RCC 7860 (cell line): ENCODE measurements at regions not wholly inside any gene's neighbourhood (a gene's known extent, or its start where the extent isn't known, plus 50 kb on each side); places are given as distances from the start of the nearest gene placed in this dataset.

Experiments
- DNase-seq: peaks from one replicate; pipeline ENCODE4 v3.0.0-alpha.2; 2015; ENCODE audit warnings: low spot score
- FAIRE-seq: peaks from 2 replicates; lab custom pipeline; 2012; peaks lifted over from hg19 to GRCh38; lab: Jason Lieb, UNC

DNA sequence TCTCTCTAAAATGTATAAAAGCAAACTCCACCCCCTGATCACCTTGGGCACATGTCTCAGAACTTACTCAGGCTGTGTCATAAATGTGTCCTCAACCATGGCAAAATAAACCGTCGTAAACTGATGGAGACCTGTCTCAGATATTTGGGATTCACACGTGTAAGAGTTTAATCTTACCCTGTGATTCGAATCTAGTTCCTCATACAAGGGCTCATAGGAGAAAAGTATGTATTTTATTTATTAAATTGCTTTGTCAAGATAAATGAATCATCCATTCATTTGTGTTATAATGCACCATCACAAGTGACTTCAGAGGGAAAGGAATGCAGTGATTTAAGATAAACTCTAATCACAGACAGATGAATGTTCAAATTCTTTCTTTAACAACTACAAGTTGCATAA, 712.5 kb upstream of the LRATD1 start:
- no peak for DNase-seq
- FAIRE-seq, result no peak

DNA sequence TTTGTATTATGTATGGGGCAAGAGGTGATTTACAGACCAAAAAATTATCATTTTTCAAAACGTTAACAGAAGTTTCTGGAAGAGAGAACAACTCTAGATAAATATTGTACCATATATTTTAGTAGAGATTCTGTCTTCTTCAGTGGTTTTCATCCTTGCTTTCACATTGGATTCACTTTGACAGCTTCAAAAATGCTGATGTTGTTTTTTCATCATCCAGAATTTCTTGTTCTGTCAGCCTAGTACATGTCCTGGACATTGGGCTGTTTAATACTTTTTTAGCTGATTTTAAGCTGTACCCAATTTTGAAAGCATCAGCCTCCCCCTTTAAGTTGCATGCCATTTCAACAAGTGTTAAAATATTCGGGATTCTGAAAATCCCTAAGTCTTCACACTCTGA, 711.3 kb upstream of the LRATD1 start:
- no peak for FAIRE-seq

DNA sequence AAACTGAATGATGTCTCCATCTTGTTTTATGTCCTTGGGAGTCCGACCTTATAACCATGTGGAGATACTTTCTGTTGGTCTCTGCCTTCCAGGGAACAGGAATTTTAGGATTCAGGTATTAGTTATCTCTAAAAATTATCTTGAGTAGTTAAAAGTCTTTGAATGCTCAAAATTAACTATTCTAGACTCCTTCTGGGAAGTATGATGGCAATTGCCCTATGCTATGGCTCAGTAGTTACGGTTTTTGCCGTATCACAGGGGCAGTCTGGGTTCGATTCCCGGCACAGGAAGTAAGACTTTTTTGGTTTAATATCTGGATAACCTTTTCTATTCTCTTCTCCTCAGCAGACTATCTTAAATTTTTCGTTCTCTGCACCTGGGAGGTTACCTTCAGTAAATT, 708.7 kb upstream of the LRATD1 start:
- FAIRE-seq (no peak), DNase-seq (no peak)

More for the DNA sequence above, 711.3 kb upstream of the LRATD1 start:
- no peak for DNase-seq

DNA sequence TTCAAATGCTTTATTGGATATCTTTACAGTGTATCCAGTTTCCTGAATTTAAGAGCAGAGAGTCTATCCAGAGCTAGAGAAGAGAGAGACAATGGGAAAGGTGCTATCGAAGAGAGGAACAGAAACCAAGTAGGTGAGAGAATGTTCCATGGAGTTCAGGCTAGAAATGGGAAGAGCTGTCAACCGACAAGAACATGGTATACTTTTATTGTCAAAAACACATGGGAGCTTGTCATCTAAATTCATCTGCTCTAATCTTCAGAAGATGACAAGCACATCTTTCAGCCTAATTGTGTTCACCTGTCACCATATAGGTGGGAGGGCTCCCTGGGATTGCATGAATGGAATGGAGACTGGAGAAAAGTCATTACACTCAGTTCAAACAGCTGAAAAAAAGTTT, 690.4 kb upstream of the LRATD1 start:
- DNase-seq (no peak), FAIRE-seq (no peak)

DNA sequence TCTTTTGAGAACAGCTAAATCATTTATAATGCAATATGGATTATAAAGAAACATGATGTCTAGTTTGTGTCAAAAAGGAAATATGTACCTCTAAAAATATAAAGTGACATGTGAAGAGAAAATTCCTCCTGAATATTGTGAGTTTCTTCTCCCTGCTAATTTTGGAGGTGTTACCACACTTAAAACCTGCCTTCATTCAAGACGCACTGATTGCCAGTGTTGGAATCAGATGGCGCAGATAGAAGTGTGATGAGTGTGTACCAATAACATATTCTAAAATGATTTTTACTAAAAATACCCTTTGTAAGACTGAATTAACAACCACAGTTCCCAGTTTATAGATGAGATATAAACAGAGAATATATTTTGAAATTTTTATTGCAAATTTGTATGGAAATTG, 681.8 kb upstream of the LRATD1 start:
- DNase-seq, result no peak
- no peak for FAIRE-seq

DNA sequence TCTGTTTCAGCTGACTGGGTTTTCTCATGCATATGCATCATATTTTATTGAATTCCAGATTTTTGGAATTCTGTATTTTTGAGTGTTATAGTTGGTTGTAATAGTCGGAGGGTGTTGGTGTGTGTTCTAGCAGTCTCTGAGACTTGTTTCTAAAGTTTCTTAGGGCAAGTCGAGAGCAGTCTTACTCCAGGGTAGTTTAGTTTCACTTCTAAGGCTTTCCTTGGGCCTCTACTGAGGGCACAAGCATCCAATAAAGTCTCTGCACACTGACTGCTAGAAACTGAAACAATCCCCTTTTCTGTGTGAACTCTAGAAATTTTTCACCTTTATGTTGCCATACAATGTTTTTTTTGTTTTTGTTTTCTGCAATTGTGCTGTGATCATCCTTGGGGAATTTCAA, 663.7 kb upstream of the LRATD1 start:
- FAIRE-seq, result no peak
- DNase-seq, result no peak

DNA sequence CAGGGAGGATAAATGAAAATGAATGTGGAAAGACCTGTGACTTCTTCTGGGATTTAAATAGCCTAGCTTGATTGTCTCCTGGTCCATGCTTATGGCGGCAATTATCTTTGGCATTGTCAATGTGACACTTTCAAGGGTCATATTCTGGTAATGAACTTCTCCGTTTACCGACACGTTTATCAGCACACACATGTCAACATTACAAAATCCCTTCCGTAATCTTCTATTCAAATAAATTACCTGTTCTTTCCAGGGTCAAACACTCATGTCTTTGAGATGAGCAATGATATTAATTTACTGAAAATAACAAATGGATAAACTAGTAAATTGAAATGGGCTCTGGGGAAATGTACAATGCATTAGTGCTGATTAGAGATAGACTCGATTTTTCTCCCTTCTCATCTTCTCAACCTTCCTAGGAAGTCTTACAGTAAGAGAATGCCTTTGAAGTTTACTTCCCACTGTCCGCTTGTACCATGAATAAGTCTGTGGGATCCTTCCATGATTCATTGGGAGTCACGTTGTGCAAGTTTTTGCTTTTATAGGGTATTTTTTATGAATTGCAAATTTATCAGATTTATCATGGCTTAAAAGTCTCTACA, 646.3 kb upstream of the LRATD1 start:
- DNase-seq, result no peak
- no peak for FAIRE-seq

DNA sequence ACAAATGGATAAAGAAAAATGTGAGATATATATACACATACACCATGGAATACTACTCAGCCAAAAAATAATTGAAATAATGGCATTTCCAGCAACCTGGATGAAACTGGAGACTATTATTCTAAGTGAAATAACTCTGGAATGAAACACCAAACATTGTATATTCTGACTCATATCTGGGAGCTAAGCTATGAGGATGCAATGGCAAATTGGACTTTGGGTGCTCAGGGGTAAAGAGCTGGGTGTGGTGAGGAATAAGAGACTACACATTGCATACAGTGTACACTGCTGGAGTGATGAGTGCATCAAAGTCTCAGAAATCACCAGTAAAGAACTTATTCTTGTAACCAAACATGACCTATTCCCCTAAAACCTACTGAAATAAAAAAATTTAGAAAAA, 636.0 kb upstream of the LRATD1 start:
- DNase-seq, result no peak
- FAIRE-seq, result no peak

DNA sequence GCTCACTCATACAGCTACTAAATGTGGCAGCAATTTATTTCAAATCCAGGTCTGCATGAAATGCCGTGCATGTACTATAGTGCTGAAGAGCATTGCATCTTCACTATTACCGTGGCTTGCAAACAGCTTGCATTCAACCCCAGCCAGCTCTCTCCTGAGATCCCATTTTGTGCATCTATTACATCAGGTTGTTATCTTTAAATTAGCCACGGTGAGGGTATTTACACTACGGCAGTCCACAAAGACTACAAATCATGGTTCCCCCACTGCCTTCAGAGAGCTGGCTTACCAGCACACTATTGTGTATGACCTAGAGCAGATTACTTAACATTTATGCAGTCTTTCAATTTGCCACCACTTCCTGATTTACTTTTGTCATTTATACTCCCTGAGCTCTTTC, 621.3 kb upstream of the LRATD1 start:
- FAIRE-seq (no peak), DNase-seq (no peak)

DNA sequence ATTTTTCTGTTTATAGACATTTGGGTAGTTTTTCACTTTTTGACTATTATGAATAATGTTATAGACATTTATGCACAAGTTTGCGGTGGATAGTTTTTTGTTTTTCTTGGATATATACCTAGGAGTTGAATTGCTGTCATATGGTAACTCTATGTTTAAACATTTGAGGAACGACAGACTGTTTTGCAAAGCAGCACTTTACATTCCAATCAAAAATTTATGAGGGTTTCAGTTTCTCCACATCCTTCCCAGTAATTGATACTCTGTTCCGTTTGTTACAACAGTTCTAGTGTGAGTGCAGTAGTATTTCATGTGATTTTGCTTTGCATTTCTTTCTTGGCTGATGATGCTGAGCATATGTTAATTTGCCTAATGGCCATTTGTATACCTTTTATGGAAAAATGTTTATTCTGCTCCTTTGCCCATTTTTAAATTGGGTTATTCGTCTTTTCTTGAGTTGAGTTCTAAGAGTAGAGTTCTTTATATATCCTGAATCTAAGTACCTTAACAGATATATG, 617.3 kb upstream of the LRATD1 start:
- DNase-seq (no peak), FAIRE-seq (no peak)

DNA sequence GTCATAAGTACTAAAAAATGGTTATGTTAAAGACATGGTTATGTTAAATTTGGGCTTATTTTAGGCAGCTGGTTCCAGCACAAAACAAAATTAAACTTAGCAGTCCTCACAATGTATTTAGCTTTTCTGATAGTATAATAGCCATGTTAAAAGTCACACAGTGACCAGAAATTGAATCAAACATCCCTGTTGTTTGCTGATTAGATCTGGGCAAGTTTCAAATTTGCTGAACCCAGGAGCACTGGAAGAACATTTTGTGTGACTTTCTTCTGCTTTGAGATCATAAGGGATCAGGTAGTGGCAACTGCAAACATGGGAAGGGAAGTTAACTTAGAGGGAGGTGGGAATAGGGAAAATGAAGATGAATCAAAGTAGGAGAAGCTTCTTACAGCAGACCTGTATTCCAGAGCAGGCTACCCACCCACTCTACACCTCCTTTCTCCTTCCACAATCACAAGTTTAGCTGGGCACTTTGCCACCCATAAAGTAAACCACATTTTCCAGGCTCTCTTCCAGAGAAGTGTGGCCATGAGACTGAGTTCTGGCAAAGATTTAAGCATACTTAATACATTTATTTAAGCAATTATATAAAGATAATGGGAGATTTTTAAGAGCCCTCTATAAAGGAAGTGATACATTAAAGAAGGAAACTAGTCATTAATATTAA, 616.1 kb upstream of the LRATD1 start:
- no peak for FAIRE-seq
- DNase-seq, result no peak

DNA sequence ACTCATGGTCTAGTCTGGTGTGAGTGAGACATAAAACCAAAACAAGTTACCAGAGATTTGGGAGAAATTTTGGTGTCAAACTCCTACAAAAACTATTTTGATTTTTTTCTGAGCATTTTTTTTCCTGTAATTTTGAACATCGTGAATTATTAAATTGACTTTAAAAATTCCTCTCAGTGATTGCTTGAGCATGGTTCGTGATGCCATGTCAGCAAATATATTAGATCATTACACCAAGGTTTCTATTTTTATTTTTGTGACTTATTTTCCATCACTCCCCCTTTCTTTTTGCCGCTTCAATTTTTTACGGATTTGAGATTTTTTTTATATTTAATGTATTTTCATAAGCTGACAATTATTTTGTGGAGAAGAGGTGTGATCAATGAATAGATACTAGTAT, 613.9 kb upstream of the LRATD1 start:
- FAIRE-seq (no peak), DNase-seq (no peak)

DNA sequence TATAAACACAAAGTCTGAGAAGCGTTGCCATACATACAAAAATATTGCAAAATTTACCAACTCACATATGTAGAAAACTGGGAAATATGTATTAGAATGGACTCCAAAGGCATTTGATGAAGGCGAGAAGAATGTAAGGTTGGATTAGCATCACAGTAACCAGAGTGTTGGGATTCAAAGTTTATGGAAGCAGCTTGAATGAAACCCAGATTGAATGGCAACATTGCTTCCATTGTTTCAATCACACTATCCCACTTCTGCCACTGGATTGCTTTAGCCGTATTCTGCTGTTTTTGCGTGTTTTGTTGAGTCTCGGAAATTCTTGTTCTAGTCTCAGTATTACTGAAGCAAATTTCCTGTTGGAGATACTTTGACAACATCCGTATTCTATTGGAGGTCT, 609.0 kb upstream of the LRATD1 start:
- FAIRE-seq, result no peak
- DNase-seq, result no peak

DNA sequence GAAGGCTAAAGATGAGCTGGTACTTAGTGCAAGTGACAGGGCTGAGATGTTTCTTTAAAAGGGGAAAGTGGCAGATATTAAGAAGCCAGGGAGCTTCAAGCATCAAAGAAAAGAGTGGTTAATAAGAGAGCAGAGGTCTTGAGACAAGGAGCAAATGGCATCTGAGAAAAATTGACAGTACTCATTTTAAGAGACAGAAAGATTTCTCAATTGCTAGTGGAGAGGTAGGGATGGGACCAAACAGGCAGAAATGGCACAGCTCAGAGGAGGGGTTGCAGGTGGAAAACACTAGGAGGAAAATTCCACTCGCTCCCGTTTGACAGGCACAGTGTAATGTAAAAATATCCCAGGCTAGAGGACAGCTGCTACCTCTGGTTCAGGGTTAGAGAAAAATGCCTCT, 593.4 kb upstream of the LRATD1 start:
- DNase-seq (no peak), FAIRE-seq (no peak)

DNA sequence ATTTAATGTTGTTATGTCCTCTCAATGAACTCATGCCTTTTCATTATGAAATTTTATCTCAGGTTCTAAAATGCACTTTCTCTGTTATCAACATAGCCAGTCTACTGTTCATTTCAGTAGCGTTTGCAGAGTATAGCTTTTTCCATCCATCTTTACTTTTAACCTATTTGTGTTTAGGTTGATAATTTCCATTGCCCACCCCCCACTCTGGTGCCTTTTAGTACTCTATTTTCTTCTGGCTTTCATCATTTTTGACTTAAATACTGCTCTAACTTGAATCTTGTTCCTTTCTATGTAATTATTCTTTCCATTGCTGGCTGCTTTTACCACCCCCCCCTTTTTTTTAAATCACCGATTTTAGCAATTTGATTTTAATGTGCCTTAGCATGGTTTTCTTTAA, 585.0 kb upstream of the LRATD1 start:
- DNase-seq (no peak), FAIRE-seq (no peak)

DNA sequence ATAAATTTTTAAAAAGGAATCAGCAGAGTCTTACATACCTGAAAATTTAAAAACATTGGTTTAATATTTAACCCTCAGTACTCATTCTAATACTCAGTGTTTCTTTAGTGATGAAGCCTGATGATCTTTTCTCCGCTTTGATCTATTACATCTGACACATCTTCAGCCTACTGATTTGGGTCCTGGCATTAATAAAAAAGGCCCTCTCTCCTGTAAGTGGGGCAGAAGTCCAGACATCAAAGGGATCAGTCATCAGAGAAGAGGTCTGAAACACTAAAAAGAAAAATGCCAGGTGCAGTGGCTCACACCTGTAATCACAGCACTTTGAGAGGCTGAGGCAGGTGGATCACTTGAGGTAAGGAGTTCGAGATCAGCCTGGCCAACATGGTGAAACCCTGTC, 581.1 kb upstream of the LRATD1 start:
- FAIRE-seq, result no peak
- DNase-seq, result no peak

DNA sequence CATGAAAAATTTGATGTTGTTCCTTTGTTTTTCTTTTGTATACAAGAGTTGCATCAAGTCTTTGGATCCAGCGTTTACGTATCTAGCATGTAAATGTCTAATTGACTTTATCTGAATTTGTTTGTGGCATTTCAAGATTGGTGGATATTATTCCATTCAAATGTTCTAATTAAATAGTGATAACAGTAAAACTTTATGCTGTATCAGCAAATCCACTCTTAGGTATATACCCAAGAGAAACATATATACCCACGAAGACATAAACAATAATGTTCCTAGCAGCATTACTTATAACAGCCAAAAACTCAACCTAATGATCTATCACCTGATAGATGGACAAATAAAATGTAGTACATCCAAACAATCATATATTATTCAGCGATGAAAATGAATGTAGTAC, 579.4 kb upstream of the LRATD1 start:
- FAIRE-seq, result no peak
- no peak for DNase-seq

DNA sequence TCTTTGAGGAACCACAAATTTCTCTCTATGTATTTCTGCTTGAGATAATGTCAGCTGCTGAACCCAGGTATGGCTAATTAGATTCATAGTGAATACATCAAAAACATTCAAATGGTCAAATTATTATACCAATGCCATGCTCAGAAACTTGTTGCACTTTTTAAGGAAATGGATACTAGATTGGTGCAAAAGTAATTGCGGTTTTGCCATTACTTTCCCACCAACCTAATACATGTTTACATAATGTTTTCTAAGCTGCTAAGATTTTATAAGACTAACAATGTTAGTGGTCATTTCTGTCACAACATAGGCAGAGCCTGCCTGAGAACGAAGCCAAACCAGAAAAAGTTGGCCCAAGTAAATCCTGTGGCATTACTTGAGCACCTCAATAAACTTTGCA, 568.2 kb upstream of the LRATD1 start:
- FAIRE-seq, result no peak

DNA sequence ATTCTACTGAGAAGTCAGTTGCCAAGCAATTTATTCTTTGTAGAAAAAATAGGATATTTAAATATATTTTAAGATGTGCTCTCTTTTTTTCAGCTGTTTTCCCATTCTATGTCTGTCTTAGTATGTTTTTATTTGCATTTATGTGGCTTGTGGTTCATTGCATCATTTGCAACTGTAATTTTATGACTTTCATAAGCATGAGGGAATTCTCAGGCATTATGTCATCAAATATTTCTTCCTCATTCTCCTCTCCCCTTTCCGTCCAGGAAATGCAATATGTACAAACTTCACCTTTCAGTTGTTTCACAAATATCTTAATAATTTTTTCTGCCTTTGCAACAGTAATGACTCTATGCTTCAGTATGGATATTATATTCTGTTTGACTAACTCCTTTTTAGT, 560.2 kb upstream of the LRATD1 start:
- DNase-seq, result no peak
- no peak for FAIRE-seq

More for the DNA sequence above, 568.2 kb upstream of the LRATD1 start:
- no peak for DNase-seq

DNA sequence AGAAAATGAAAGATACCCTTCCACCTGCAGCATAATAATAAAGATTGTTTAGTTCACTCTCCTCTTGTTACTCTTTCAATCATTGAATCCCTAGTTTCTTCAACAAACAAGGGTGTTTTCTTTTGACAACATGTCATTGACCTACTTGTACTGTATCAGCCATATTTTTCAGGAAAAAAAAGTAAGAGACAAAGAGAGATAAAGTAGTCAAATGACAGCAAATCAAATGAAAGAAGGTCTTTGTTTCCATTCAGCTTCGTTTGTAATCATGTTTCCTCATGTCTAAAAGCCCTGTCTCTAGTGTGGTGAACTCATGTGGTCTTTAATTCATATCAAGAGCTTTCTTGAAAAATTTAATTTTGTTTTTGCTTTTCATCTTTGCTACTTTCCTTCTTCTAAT, 557.8 kb upstream of the LRATD1 start:
- DNase-seq, result no peak
- no peak for FAIRE-seq

DNA sequence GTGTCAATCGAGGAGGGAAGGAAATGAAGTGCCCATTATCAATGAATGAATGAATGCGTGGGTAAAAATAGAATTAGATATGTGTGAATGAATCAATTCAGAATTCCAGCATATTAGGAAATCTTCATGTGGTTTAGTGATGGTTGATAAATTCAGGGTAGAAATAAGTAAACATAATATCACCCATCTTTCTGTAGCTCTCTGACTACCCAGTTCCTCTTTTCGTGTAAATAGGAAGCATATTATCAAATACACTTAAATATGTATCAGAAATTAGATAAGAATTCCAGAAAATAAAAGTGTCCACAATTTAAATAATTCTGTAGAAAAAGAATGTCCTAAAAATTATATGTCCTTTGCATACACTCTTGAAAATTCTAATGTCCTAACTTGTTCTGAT, 552.9 kb upstream of the LRATD1 start:
- DNase-seq (no peak), FAIRE-seq (no peak)

DNA sequence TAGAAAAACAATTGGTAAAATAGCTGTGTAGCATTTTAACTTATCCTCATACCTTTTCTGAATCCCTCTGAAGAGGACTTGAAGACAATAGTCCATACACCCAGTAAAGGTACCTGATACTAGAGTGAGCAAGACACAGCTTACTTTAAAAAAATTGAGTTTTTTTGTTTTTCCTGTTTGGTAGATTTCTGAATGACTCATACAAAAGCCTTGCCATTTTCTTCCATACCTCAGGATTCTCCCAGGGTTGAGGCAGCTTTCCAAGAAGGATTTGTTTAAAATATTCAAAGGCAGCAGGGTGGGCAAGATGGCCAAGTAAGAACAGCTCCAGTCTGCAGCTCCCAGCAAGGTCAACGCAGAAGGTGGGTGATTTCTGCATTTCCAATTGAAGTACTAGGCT, 551.0 kb upstream of the LRATD1 start:
- FAIRE-seq (no peak), DNase-seq (no peak)

DNA sequence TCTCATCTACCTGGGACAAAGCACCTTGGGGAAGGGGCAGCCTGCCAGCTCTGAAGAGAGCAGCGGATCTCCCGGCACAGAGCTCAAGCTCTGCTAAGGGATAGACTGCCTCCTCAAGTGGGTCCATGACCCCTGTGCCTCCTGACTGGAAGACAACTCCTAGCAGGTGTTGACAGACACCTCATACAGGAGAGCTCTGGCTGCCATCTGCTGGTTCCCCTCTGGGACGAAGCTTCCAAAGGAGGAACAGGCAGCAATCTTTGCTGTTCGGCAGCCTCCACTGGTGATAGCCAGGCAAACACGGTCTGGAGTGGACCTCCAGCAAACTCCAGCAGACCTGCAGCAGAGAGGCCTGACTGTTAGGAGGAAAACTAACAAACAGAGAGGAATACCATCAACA, 549.9 kb upstream of the LRATD1 start:
- FAIRE-seq (no peak), DNase-seq (no peak)
